ENCODE measurements at regions not wholly inside any gene's neighbourhood (a gene's known extent, or its start where the extent isn't known, plus 50 kb on each side); places are given as distances from the start of the nearest gene placed in this dataset.

- TF ChIP-seq, protein P1, sequence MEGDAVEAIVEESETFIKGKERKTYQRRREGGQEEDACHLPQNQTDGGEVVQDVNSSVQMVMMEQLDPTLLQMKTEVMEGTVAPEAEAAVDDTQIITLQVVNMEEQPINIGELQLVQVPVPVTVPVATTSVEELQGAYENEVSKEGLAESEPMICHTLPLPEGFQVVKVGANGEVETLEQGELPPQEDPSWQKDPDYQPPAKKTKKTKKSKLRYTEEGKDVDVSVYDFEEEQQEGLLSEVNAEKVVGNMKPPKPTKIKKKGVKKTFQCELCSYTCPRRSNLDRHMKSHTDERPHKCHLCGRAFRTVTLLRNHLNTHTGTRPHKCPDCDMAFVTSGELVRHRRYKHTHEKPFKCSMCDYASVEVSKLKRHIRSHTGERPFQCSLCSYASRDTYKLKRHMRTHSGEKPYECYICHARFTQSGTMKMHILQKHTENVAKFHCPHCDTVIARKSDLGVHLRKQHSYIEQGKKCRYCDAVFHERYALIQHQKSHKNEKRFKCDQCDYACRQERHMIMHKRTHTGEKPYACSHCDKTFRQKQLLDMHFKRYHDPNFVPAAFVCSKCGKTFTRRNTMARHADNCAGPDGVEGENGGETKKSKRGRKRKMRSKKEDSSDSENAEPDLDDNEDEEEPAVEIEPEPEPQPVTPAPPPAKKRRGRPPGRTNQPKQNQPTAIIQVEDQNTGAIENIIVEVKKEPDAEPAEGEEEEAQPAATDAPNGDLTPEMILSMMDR (IDR thresholded peaks at IDR 0.05; ENCODE audit: low read length): no peak
- no peak for TF ChIP-seq EZH2phosphoT487 (IDR thresholded peaks at IDR 0.05; ENCODE audit: low read length)
Observed at GRCh38 chr22:47619631-47620030, 857.2 kb downstream of the TBC1D22A start.

Measured in MM.1S (cell line).